Mesothelial cell of epicardium (in vitro differentiated cells): ENCODE measurements at regions not wholly inside any gene's neighbourhood (a gene's known extent, or its start where the extent isn't known, plus 50 kb on each side); places are given as distances from the start of the nearest gene placed in this dataset.

Experiments used
- DNase-seq, 2 experiments: peaks; one replicate each; pipeline ENCODE4 v3.0.0; 2021; ENCODE audit warnings: low spot score in 2 of 2; ENCODE audit not compliant: unreplicated experiment in 2 of 2
- H3K27ac Mint-ChIP-seq: 2 replicates; pipeline ENCODE4 v1.8.0; 2021; ENCODE audit warnings: mixed read lengths
- H3K27me3 Mint-ChIP-seq: 2 replicates; pipeline ENCODE4 v1.8.0; 2021; ENCODE audit warnings: low read depth, mixed read lengths
- H3K36me3 Mint-ChIP-seq: 2 replicates; pipeline ENCODE4 v1.8.0; 2021; ENCODE audit warnings: mixed read lengths
- H3K4me1 Mint-ChIP-seq: 2 replicates; pipeline ENCODE4 v1.8.0; 2021; ENCODE audit warnings: mixed read lengths
- H3K4me3 Mint-ChIP-seq: 2 replicates; pipeline ENCODE4 v1.8.0; 2021; ENCODE audit warnings: mild to moderate bottlenecking, moderate library complexity, mixed read lengths
- H3K9me3 Mint-ChIP-seq: 2 replicates; pipeline ENCODE4 v1.8.0; 2021; ENCODE audit warnings: mixed read lengths
- TF ChIP-seq, protein P1 (sequence below): fragments of 200-600 bp; sonication (generic); IDR thresholded peaks from one replicate; pipeline ENCODE4 v1.5.0; 2021; ENCODE audit warnings: antibody characterized with exemption; ENCODE audit not compliant: unreplicated experiment

DNA sequence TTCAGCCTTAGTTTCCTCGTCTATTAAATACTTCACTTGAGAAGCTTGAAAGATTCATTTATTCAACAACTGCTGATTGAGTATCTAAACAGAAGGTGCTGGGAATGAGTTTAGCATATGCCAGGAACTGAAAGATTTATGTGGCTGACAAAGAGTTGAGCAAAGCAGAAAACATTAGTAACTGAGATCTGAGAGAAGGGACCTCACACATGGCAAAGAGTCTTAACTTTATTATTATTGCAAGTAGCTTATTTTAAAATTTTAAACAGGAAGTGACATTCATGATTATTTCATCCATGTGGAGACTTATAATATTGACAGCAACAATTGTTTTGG is 133.6 kb downstream of the CASP12 start:
- DNase-seq: no peak

DNA sequence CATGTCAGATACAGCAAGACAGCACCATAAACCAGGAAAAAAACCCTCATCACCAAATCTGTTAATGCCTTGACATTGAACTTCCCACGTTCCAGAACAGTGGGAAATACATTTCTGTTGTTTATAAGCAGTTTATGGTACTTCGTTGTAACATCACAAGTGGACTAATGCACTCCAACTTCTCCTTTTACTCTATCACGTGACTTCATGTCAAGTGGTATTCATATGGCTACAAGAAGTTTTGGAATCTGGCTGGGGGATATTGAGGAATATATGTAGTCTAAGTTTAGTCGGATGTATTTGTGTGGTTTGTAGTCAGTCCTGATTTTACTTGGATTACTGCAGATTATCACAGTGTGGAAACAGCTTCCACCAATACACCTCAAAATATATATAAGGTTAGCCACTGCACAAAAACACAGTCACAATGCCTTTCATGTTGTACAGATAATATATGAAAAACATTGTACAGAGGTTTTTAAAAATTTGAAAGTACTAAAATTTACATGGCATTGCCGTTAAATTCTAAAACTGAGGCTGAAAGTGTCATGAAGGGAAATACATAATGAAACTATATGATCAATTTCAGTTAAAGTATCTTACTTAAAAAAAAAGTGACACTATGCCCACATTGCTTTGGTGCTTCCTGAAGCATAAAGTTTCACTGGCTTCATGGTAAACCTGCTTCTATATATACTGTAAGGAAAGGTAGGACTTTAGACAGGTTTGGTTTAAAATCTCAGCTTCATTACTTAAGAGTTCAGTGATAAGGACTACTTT is 134.1 kb downstream of the CASP12 start:
- TF ChIP-seq, protein P1, sequence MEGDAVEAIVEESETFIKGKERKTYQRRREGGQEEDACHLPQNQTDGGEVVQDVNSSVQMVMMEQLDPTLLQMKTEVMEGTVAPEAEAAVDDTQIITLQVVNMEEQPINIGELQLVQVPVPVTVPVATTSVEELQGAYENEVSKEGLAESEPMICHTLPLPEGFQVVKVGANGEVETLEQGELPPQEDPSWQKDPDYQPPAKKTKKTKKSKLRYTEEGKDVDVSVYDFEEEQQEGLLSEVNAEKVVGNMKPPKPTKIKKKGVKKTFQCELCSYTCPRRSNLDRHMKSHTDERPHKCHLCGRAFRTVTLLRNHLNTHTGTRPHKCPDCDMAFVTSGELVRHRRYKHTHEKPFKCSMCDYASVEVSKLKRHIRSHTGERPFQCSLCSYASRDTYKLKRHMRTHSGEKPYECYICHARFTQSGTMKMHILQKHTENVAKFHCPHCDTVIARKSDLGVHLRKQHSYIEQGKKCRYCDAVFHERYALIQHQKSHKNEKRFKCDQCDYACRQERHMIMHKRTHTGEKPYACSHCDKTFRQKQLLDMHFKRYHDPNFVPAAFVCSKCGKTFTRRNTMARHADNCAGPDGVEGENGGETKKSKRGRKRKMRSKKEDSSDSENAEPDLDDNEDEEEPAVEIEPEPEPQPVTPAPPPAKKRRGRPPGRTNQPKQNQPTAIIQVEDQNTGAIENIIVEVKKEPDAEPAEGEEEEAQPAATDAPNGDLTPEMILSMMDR: no peak
- peaks cover 11% of the 10 kb centered on the region for H3K4me1 Mint-ChIP-seq
- no peak overlapping the region for H3K27ac Mint-ChIP-seq
- peaks cover 28% of the 10 kb centered on the region for H3K9me3 Mint-ChIP-seq
- H3K27me3 Mint-ChIP-seq: no peaks in the 10 kb centered on the region
- H3K36me3 Mint-ChIP-seq: peaks cover 13% of the 10 kb centered on the region
- no peak overlapping the region for H3K4me3 Mint-ChIP-seq
- DNase-seq: no peak

More for the DNA sequence above, 133.6 kb downstream of the CASP12 start:
- no peak overlapping the region for H3K4me3 Mint-ChIP-seq
- H3K27me3 Mint-ChIP-seq: no peaks in the 10 kb centered on the region
- peaks cover 8% of the 10 kb centered on the region for H3K36me3 Mint-ChIP-seq
- H3K27ac Mint-ChIP-seq: no peak overlapping the region
- TF ChIP-seq, protein P1: no peak
- H3K4me1 Mint-ChIP-seq: peaks cover 11% of the 10 kb centered on the region
- peaks cover 23% of the 10 kb centered on the region for H3K9me3 Mint-ChIP-seq

GRCh38 chr11:104761511-104761910 is 136.7 kb downstream of the CASP12 start:
- peaks cover 13% of the 10 kb centered on the region for H3K36me3 Mint-ChIP-seq
- H3K27me3 Mint-ChIP-seq: no peaks in the 10 kb centered on the region
- peaks cover 24% of the 10 kb centered on the region for H3K4me1 Mint-ChIP-seq
- DNase-seq: no peak
- peaks cover 29% of the 10 kb centered on the region for H3K9me3 Mint-ChIP-seq
- no peak overlapping the region for H3K27ac Mint-ChIP-seq
- TF ChIP-seq, protein P1: no peak
- H3K4me3 Mint-ChIP-seq: no peak overlapping the region

GRCh38 chr11:104759464-104759863 is 138.8 kb downstream of the CASP12 start:
- Mint-ChIP-seq H3K4me3 (no peak overlapping the region), H3K36me3 (peaks cover 13% of the 10 kb centered on the region), H3K9me3 (peaks cover 29% of the 10 kb centered on the region), H3K27me3 (no peaks in the 10 kb centered on the region), H3K4me1 (peaks cover 21% of the 10 kb centered on the region), H3K27ac (no peak overlapping the region)
- DNase-seq: no peak
- TF ChIP-seq, protein P1: no peak

DNA sequence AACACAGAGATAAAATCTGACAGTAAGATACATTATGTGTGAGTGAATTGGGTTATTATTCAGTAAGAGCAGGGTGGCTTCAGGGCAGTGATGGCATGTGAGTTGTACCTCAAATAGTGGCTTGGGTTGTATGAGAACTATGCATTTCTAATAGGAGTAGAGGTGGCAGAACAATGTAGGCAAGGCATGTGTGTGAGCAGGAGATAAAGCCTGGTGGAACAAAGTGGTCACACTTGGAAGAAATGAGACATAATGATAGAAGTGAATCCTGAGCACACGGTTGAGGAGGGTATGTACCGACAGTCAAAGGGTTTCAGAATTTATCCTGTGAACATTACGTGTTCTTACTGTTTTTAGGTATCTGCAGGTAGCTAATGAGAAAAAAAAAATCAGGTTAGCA is 159.3 kb downstream of the CASP12 start:
- Mint-ChIP-seq H3K4me3 (no peak overlapping the region), H3K27ac (no peak overlapping the region), H3K36me3 (peaks cover 2% of the 10 kb centered on the region)

More for the DNA sequence above, 159.3 kb downstream of the CASP12 start:
- no peak for DNase-seq
- TF ChIP-seq, protein P1: no peak
- Mint-ChIP-seq H3K27me3 (no peaks in the 10 kb centered on the region), H3K9me3 (peaks cover 10% of the 10 kb centered on the region), H3K4me1 (peaks cover 5% of the 10 kb centered on the region)
